Spleen (tissue), 11 donors: ENCODE measurements at regions not wholly inside any gene's neighbourhood (a gene's known extent, or its start where the extent isn't known, plus 50 kb on each side); places are given as distances from the start of the nearest gene placed in this dataset.

Source experiments
- DNase-seq: peaks from one replicate; pipeline ENCODE4 v3.0.0-alpha.2; 2020
- H3K27ac ChIP-seq, 8 donors: fragments of 200-600 bp; sonication (generic) in 7 of 8; 1 replicate in 4 of 8; 2 replicates in 4 of 8; pipeline versions ENCODE4 v1.5.0 to v1.8.0; 2016 to 2021; ENCODE audit warnings: inconsistent platforms in 4 of 8, mild to moderate bottlenecking in 4 of 8, moderate library complexity in 1 of 8
- H3K27me3 ChIP-seq, 7 donors: fragments of 200-600 bp; sonication (generic) in 6 of 7; replicated peaks in 1 of 7; 1 replicate in 4 of 7; 2 replicates in 3 of 7; pipeline versions ENCODE4 v1.5.0 to v1.8.0; 2016 to 2021; ENCODE audit warnings: inconsistent platforms in 3 of 7, mild to moderate bottlenecking in 1 of 7
- H3K36me3 ChIP-seq, 6 donors: fragments of 200-600 bp; sonication (generic) in 5 of 6; 1 replicate in 4 of 6; 2 replicates in 2 of 6; pipeline versions ENCODE4 v1.5.0 to v1.8.0; 2016 to 2021; ENCODE audit warnings: inconsistent platforms in 2 of 6
- H3K4me1 ChIP-seq, 6 donors: fragments of 200-600 bp; sonication (generic) in 5 of 6; 1 replicate in 3 of 6; 2 replicates in 3 of 6; pipeline versions ENCODE4 v1.5.0 to v1.8.0; 2016 to 2021; ENCODE audit warnings: inconsistent platforms in 3 of 6
- H3K4me3 ChIP-seq, 8 donors: fragments of 200-600 bp; sonication (generic) in 7 of 8; 1 replicate in 4 of 8; 2 replicates in 4 of 8; pipeline versions ENCODE4 v1.5.0 to v1.8.0; 2016 to 2021; ENCODE audit warnings: inconsistent platforms in 4 of 8, mild to moderate bottlenecking in 4 of 8, moderate library complexity in 2 of 8
- H3K9me3 ChIP-seq, 8 donors: fragments of 200-600 bp; sonication (generic) in 7 of 8; 1 replicate in 4 of 8; 2 replicates in 4 of 8; pipeline versions ENCODE4 v1.5.0 to v1.8.0; 2016 to 2021; ENCODE audit warnings: inconsistent platforms in 4 of 8
- CTCF ChIP-seq, 11 experiments: fragments of 200-600 bp in 7 of 11; fragments of 450-650 bp in 4 of 11; sonication (generic) in 4 of 11; IDR thresholded peaks in 8 of 11; conservative IDR thresholded peaks in 3 of 11; 1 replicate in 7 of 11; 2 replicates in 4 of 11; pipeline versions ENCODE4 v1.4.0 to v1.8.0; 2016 to 2021; ENCODE audit warnings: antibody characterized with exemption in 11 of 11, inconsistent platforms in 4 of 11, mild to moderate bottlenecking in 1 of 11
- POLR2A ChIP-seq, 3 donors: fragments of 450-650 bp; IDR thresholded peaks; one replicate each; pipeline ENCODE4 v1.5.1; 2017; ENCODE audit warnings: antibody characterized with exemption in 3 of 3, mild to moderate bottlenecking in 1 of 3
- POLR2AphosphoS5 ChIP-seq, 3 donors: sonication (generic); formaldehyde crosslinking; IDR thresholded peaks; one replicate each; pipeline ENCODE4 v1.5.1; 2017; ENCODE audit warnings: antibody characterized with exemption in 3 of 3
- WGBS, 5 donors: extraction: QIAGEN DNeasy Blood & Tissue Kit in 3 of 5; methylation state at CpG; one replicate each; pipeline versions ENCODE4 v1.1.5 to v1.1.7; 2013 to 2018; 5-methylcytosine and 5-hydroxymethylcytosine counted together
- intact Hi-C: fragments of 100-400 bp; cut with DNase I; formaldehyde crosslinking; loops from one replicate; pipeline ENCODE4 v1.15.0; 2023; ENCODE audit warnings: low total_unique reads
- donor health status: healthy with polysubstance abuse.
- donor health status: DM: no; HTN: no; CAD: no; lungs with moderate emphysema.
- donor health status: DM: no; HTN: no; CAD: no.
- donor health status: Bipolar disorder and iron deficiency.
- donor health status: healthy.
- donor health status: DM: no; HTN: no; CAD: no.
- donor health status: DM: yes; HTN: yes; CAD: no.

GRCh38 chr5:97922776-97923175, 739.7 kb upstream of the RIOK2 start:
- Histone ChIP-seq H3K9me3 (peaks cover 0 to 5% (median 0%) of the 10 kb centered on the region in 8 donors), H3K4me3 (no peak overlapping the region), H3K4me1 (no peaks in the 10 kb centered on the region), H3K27me3 (no peaks in the 10 kb centered on the region), H3K27ac (no peak overlapping the region), H3K36me3 (no peaks in the 10 kb centered on the region)
- 85 to 94% (median 92%) methylated on average over 5 of the region's 5 CpGs for WGBS, 5 donors
- TF ChIP-seq CTCF (IDR thresholded peaks at IDR 0.05 in 8 of 11, conservative IDR thresholded peaks at IDR 0.05 in 3 of 11) (no peak), POLR2A (IDR thresholded peaks at IDR 0.05) (no peak), POLR2AphosphoS5 (IDR thresholded peaks at IDR 0.05) (no peak)
- intact Hi-C loops = no loop called here
- DNase-seq = no peak

- no peak for TF ChIP-seq CTCF (IDR thresholded peaks at IDR 0.05 in 8 of 11, conservative IDR thresholded peaks at IDR 0.05 in 3 of 11)
- TF ChIP-seq POLR2AphosphoS5 (IDR thresholded peaks at IDR 0.05) = no peak
- TF ChIP-seq POLR2A (IDR thresholded peaks at IDR 0.05) = no peak
- no peak overlapping the region for H3K4me3 ChIP-seq
- no peaks in the 10 kb centered on the region for H3K36me3 ChIP-seq
- no peaks in the 10 kb centered on the region for H3K27me3 ChIP-seq
- no peaks in the 10 kb centered on the region for H3K4me1 ChIP-seq
- peaks cover 0 to 5% (median 0%) of the 10 kb centered on the region in 8 donors for H3K9me3 ChIP-seq
- no peak overlapping the region for H3K27ac ChIP-seq
- DNase-seq = no peak
- intact Hi-C loops = no loop called here
These were observed 740.4 kb upstream of the RIOK2 start for GRCh38 chr5:97923496-97923895.

- TF ChIP-seq POLR2A (IDR thresholded peaks at IDR 0.05) (no peak), POLR2AphosphoS5 (IDR thresholded peaks at IDR 0.05) (no peak), CTCF (IDR thresholded peaks at IDR 0.05 in 8 of 11, conservative IDR thresholded peaks at IDR 0.05 in 3 of 11) (no peak)
- WGBS, 5 donors = 69 to 88% (median 78%) methylated on average over 1 of the region's 1 CpG
- DNase-seq = no peak
- Histone ChIP-seq H3K27ac (no peak overlapping the region), H3K27me3 (no peaks in the 10 kb centered on the region), H3K4me1 (no peaks in the 10 kb centered on the region), H3K9me3 (peaks cover 0 to 5% (median 0%) of the 10 kb centered on the region in 8 donors), H3K36me3 (no peaks in the 10 kb centered on the region), H3K4me3 (no peak overlapping the region)
- intact Hi-C loops = no loop called here
These were observed 741.0 kb upstream of the RIOK2 start for GRCh38 chr5:97923997-97924396.

- peaks cover 0 to 5% (median 0%) of the 10 kb centered on the region in 8 donors for H3K9me3 ChIP-seq
- H3K27me3 ChIP-seq = no peaks in the 10 kb centered on the region
- intact Hi-C loops = no loop called here
- 79 to 97% (median 93%) methylated on average over 1 of the region's 1 CpG for WGBS, 5 donors
- no peak overlapping the region for H3K27ac ChIP-seq
- no peak overlapping the region for H3K4me3 ChIP-seq
- no peak for DNase-seq
- no peaks in the 10 kb centered on the region for H3K4me1 ChIP-seq
- TF ChIP-seq CTCF (IDR thresholded peaks at IDR 0.05 in 8 of 11, conservative IDR thresholded peaks at IDR 0.05 in 3 of 11) (no peak), POLR2AphosphoS5 (IDR thresholded peaks at IDR 0.05) (no peak), POLR2A (IDR thresholded peaks at IDR 0.05) (no peak)
- no peaks in the 10 kb centered on the region for H3K36me3 ChIP-seq
These were observed 746.3 kb upstream of the RIOK2 start for GRCh38 chr5:97929383-97929782.
